ENCODE measurements at regions not wholly inside any gene's neighbourhood (a gene's known extent, or its start where the extent isn't known, plus 50 kb on each side); places are given as distances from the start of the nearest gene placed in this dataset.
"Not testable (repeated sequence)": the region's sequence is repeated elsewhere in the genome, so short reads cannot be mapped to it uniquely, and the experiment has no call there.

- no peak for DNase-seq (ENCODE audit: low spot score)
Observed at GRCh38 chr1:166490437-166490991, 323.7 kb upstream of the FAM78B start.

- not testable (repeated sequence) for DNase-seq (ENCODE audit: low spot score)
Observed at GRCh38 chr1:166493765-166494164, 327.0 kb upstream of the FAM78B start.

GRCh38 chr1:166507347-166507746, 331.9 kb upstream of the POGK start:
- no peak for DNase-seq (ENCODE audit: low spot score)

- DNase-seq (ENCODE audit: low spot score), result no peak
Observed at GRCh38 chr1:166511761-166512160, 327.5 kb upstream of the POGK start.

- no peak for DNase-seq (ENCODE audit: low spot score)
Observed at GRCh38 chr1:166514067-166514466, 325.2 kb upstream of the POGK start.

GRCh38 chr1:166527752-166528151, 311.5 kb upstream of the POGK start:
- no peak for DNase-seq (ENCODE audit: low spot score)

- no peak for DNase-seq (ENCODE audit: low spot score)
Observed at GRCh38 chr1:166538646-166539045, 300.6 kb upstream of the POGK start.

GRCh38 chr1:166544036-166544435, 295.2 kb upstream of the POGK start:
- DNase-seq (ENCODE audit: low spot score), result no peak

GRCh38 chr1:166544561-166544960, 294.7 kb upstream of the POGK start:
- DNase-seq (ENCODE audit: low spot score), result no peak

GRCh38 chr1:166552706-166553105, 286.6 kb upstream of the POGK start:
- no peak for DNase-seq (ENCODE audit: low spot score)

GRCh38 chr1:166570954-166571353, 268.3 kb upstream of the POGK start:
- no peak for DNase-seq (ENCODE audit: low spot score)

- no peak for DNase-seq (ENCODE audit: low spot score)
Observed at GRCh38 chr1:166573199-166573598, 266.1 kb upstream of the POGK start.

- DNase-seq (ENCODE audit: low spot score), result no peak
Observed at GRCh38 chr1:166579557-166580501, 259.4 kb upstream of the POGK start.

- no peak for DNase-seq (ENCODE audit: low spot score)
Observed at GRCh38 chr1:166588741-166589140, 250.5 kb upstream of the POGK start.

GRCh38 chr1:166590161-166590560, 249.1 kb upstream of the POGK start:
- DNase-seq (ENCODE audit: low spot score), result no peak

- no peak for DNase-seq (ENCODE audit: low spot score)
Observed at GRCh38 chr1:166594646-166595045, 244.6 kb upstream of the POGK start.

GRCh38 chr1:166597516-166597915, 241.8 kb upstream of the POGK start:
- no peak for DNase-seq (ENCODE audit: low spot score)

- no peak for DNase-seq (ENCODE audit: low spot score)
Observed at GRCh38 chr1:166600574-166600973, 238.7 kb upstream of the POGK start.

- no peak for DNase-seq (ENCODE audit: low spot score)
Observed at GRCh38 chr1:166601650-166602278, 237.5 kb upstream of the POGK start.

- not testable (repeated sequence) for DNase-seq (ENCODE audit: low spot score)
Observed at GRCh38 chr1:166602801-166603200, 236.5 kb upstream of the POGK start.

- DNase-seq (ENCODE audit: low spot score), result no peak
Observed at GRCh38 chr1:166603296-166603695, 236.0 kb upstream of the POGK start.

GRCh38 chr1:166605137-166605536, 234.1 kb upstream of the POGK start:
- DNase-seq (ENCODE audit: low spot score), result no peak

GRCh38 chr1:166612886-166613285, 226.4 kb upstream of the POGK start:
- no peak for DNase-seq (ENCODE audit: low spot score)
